Fibroblast of lung (primary cell): ENCODE measurements at regions not wholly inside any gene's neighbourhood (a gene's known extent, or its start where the extent isn't known, plus 50 kb on each side); places are given as distances from the start of the nearest gene placed in this dataset.

ENCODE experiments used
- DNase-seq, 2 donors: peaks; one replicate each; pipeline versions ENCODE4 v3.0.0 to v3.0.0-alpha.2; 2010; ENCODE audit warnings: low read depth in 2 of 2
- H2AFZ ChIP-seq: 2 replicates; pipeline ENCODE4 v1.5.1; 2012; ENCODE audit warnings: low read length, control low read depth, inconsistent platforms
- H3K27ac ChIP-seq: 2 replicates; pipeline ENCODE4 v1.5.1; 2011; ENCODE audit warnings: low read length, control low read depth; ENCODE audit not compliant: insufficient read depth
- H3K27me3 ChIP-seq: 2 replicates; pipeline ENCODE4 v1.5.1; 2011; ENCODE audit warnings: mild to moderate bottlenecking, low read length; ENCODE audit not compliant: control insufficient read depth, insufficient read depth
- H3K36me3 ChIP-seq: 2 replicates; pipeline ENCODE4 v1.5.1; 2011; ENCODE audit warnings: low read length; ENCODE audit not compliant: control insufficient read depth, insufficient read depth
- H3K4me1 ChIP-seq: 2 replicates; pipeline ENCODE4 v1.5.1; 2011; ENCODE audit warnings: low read length; ENCODE audit not compliant: control insufficient read depth, insufficient read depth; ENCODE audit errors: extremely low read depth
- H3K4me2 ChIP-seq: 2 replicates; pipeline ENCODE4 v1.5.1; 2011; ENCODE audit warnings: low read length, control low read depth; ENCODE audit not compliant: insufficient read depth; ENCODE audit errors: extremely low read depth
- H3K4me3 ChIP-seq, 4 experiments: fragments of 200-600 bp in 1 of 4; sonication (generic) in 1 of 4; replicated peaks in 1 of 4; 2 replicates each; pipeline ENCODE4 v1.5.1; 2011 to 2016; ENCODE audit warnings: low read length in 4 of 4, low read depth in 3 of 4, mild to moderate bottlenecking in 3 of 4, control low read depth in 2 of 4, inconsistent platforms in 1 of 4, mixed read lengths in 1 of 4; ENCODE audit not compliant: insufficient read depth in 1 of 4; ENCODE audit errors: control extremely low read depth in 1 of 4
- H3K79me2 ChIP-seq: 2 replicates; pipeline ENCODE4 v1.5.1; 2012; ENCODE audit warnings: mild to moderate bottlenecking, low read length, inconsistent platforms; ENCODE audit not compliant: control insufficient read depth, insufficient read depth
- H3K9ac ChIP-seq: 2 replicates; pipeline ENCODE4 v1.5.1; 2011; ENCODE audit warnings: mild to moderate bottlenecking, low read length, control low read depth; ENCODE audit not compliant: insufficient read depth
- H3K9me3 ChIP-seq: 2 replicates; pipeline ENCODE4 v1.5.1; 2012; ENCODE audit warnings: low read depth, low read length; ENCODE audit not compliant: control insufficient read depth, insufficient read depth
- H4K20me1 ChIP-seq: 2 replicates; pipeline ENCODE4 v1.5.1; 2011; ENCODE audit warnings: low read length; ENCODE audit not compliant: control insufficient read depth, insufficient read depth; ENCODE audit errors: extremely low read depth
- EZH2 ChIP-seq: IDR thresholded peaks from 2 replicates; pipeline ENCODE4 v1.5.1; 2012; ENCODE audit warnings: low read length, control low read depth, mild to moderate bottlenecking; ENCODE audit errors: missing control alignments
- TF ChIP-seq, protein P1 (sequence below), 2 donors: IDR thresholded peaks in 1 of 2; conservative IDR thresholded peaks in 1 of 2; 1 replicate in 1 of 2; 2 replicates in 1 of 2; pipeline ENCODE4 v1.5.1; 2011 to 2012; ENCODE audit warnings: low read length in 2 of 2, control low read depth in 1 of 2, inconsistent platforms in 1 of 2, low read depth in 1 of 2, mild to moderate bottlenecking in 1 of 2

DNA sequence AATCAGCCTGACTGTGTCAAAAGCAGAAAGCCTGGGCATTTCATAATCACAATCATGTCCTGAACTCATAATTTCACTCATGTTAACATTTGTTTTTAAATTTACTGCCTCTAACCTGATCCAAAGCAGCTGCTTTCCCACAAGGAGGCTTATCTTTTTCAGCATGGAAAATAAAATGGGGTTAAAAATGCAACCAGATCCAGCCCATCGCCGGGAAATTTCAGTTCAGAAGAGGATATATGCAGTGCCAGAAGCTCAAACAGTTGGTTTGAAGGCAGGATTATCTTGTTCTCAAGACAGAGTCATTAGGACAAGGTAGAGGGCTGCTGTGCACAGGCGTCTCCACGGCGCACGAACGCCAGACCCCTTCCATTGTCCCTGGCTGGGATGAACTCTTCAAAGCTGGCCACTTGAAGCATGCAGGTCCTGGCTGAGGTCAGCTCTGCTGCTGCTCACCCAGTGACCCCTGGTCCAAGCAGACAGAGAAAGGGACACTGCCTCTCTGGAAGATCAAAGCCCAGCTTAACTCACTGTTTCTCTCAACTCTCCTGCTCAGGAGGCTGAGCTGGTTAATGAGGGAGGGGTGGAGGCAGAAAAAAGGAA lies 191.1 kb upstream of the HEY2 start:
- Histone ChIP-seq H3K27ac (no peak overlapping the region), H3K9ac (no peak overlapping the region), H4K20me1 (no peaks in the 10 kb centered on the region), H3K27me3 (no peaks in the 10 kb centered on the region), H2AFZ (no peak overlapping the region), H3K79me2 (no peaks in the 10 kb centered on the region), H3K36me3 (no peaks in the 10 kb centered on the region), H3K4me1 (no peaks in the 10 kb centered on the region), H3K4me2 (no peak overlapping the region), H3K4me3 (no peak overlapping the region), H3K9me3 (no peaks in the 10 kb centered on the region)
- no peak for DNase-seq
- no peak for TF ChIP-seq EZH2
- TF ChIP-seq, protein P1, sequence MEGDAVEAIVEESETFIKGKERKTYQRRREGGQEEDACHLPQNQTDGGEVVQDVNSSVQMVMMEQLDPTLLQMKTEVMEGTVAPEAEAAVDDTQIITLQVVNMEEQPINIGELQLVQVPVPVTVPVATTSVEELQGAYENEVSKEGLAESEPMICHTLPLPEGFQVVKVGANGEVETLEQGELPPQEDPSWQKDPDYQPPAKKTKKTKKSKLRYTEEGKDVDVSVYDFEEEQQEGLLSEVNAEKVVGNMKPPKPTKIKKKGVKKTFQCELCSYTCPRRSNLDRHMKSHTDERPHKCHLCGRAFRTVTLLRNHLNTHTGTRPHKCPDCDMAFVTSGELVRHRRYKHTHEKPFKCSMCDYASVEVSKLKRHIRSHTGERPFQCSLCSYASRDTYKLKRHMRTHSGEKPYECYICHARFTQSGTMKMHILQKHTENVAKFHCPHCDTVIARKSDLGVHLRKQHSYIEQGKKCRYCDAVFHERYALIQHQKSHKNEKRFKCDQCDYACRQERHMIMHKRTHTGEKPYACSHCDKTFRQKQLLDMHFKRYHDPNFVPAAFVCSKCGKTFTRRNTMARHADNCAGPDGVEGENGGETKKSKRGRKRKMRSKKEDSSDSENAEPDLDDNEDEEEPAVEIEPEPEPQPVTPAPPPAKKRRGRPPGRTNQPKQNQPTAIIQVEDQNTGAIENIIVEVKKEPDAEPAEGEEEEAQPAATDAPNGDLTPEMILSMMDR (conservative IDR thresholded peaks at IDR 0.05 in 1 of 2, IDR thresholded peaks at IDR 0.05 in 1 of 2; ENCODE audit: low read depth in 1 of 2, low read length in 2 of 2) = no peak

DNA sequence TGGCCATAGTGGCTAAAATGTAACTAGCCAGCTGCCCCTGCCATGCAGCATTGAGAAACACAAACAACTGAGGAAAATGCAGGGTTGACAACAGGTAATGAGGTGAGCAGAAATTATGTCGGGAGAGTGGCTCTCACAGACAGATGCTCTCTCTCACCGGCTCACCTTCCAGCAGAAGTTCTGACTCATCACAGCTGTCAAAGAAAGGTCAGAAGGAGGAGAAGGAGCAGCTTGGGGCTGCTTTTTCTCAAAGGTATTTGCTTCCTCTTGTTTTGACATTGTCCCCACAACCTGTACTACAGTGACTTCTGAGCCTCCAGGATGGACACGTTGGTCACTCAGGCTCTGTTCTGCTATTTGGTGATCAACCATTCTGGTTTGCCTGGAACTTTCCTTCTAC lies 190.5 kb upstream of the HEY2 start:
- Histone ChIP-seq H3K4me2 (no peak overlapping the region), H3K4me1 (no peaks in the 10 kb centered on the region), H3K27ac (no peak overlapping the region), H3K9me3 (no peaks in the 10 kb centered on the region), H3K79me2 (no peaks in the 10 kb centered on the region), H4K20me1 (no peaks in the 10 kb centered on the region), H2AFZ (no peak overlapping the region), H3K4me3 (no peak overlapping the region), H3K9ac (no peak overlapping the region), H3K36me3 (no peaks in the 10 kb centered on the region), H3K27me3 (no peaks in the 10 kb centered on the region)
- no peak for DNase-seq
- TF ChIP-seq, protein P1 (conservative IDR thresholded peaks at IDR 0.05 in 1 of 2, IDR thresholded peaks at IDR 0.05 in 1 of 2; ENCODE audit: low read depth in 1 of 2, low read length in 2 of 2) = no peak
- TF ChIP-seq EZH2 = no peak

DNA sequence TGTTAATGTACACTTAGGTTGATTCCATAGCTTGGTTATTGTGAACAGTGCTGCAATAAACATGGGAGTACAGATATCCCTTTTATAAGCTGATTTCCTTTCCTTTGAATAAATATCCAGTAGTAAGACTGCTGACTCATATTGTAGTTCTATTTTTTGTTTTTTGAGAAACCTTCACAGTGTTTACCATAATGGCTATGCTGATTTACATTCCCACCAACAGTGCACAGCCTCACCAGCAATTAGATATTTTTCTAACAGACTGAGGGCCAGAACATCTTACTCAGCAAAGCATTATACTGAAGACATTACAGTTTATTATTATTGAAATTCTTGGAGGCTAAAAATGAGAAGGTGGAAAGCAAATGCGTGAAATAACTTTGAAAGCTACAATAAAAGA lies 187.3 kb upstream of the HEY2 start:
- H3K4me2 ChIP-seq = no peak overlapping the region
- no peak overlapping the region for H3K4me3 ChIP-seq
- no peaks in the 10 kb centered on the region for H4K20me1 ChIP-seq
- H3K9me3 ChIP-seq = no peaks in the 10 kb centered on the region
- H3K27ac ChIP-seq = no peak overlapping the region
- H3K9ac ChIP-seq = no peak overlapping the region
- H3K4me1 ChIP-seq = no peaks in the 10 kb centered on the region
- no peak overlapping the region for H2AFZ ChIP-seq
- no peaks in the 10 kb centered on the region for H3K36me3 ChIP-seq
- TF ChIP-seq, protein P1 (conservative IDR thresholded peaks at IDR 0.05 in 1 of 2, IDR thresholded peaks at IDR 0.05 in 1 of 2; ENCODE audit: low read depth in 1 of 2, low read length in 2 of 2) = no peak
- no peak for TF ChIP-seq EZH2
- no peak for DNase-seq
- H3K79me2 ChIP-seq = no peaks in the 10 kb centered on the region
- no peaks in the 10 kb centered on the region for H3K27me3 ChIP-seq
